HG03457 (cell line): ENCODE measurements at regions not wholly inside any gene's neighbourhood (a gene's known extent, or its start where the extent isn't known, plus 50 kb on each side); places are given as distances from the start of the nearest gene placed in this dataset.

Experiments used
- ATAC-seq: cut with Tn5 transposase; IDR thresholded peaks from one replicate; pipeline ENCODE4 v1.9.1; 2021; ENCODE audit warnings: moderate number of reproducible peaks; ENCODE audit not compliant: unreplicated experiment

GRCh38 chr17:71110326-71110725, 941.0 kb downstream of the KCNJ2 start:
- no peak for ATAC-seq

- no peak for ATAC-seq
These were observed 942.1 kb downstream of the KCNJ2 start for GRCh38 chr17:71111460-71111859.

- ATAC-seq = no peak
These were observed 942.6 kb downstream of the KCNJ2 start for GRCh38 chr17:71111934-71112333.

- no peak for ATAC-seq
These were observed 944.0 kb downstream of the KCNJ2 start for GRCh38 chr17:71113347-71113746.

- ATAC-seq = no peak
These were observed 945.8 kb downstream of the KCNJ2 start for GRCh38 chr17:71114911-71115668.

- ATAC-seq = no peak
These were observed 946.3 kb downstream of the KCNJ2 start for GRCh38 chr17:71115669-71115972.

GRCh38 chr17:71117466-71117865, 948.1 kb downstream of the KCNJ2 start:
- ATAC-seq = no peak

- ATAC-seq = no peak
These were observed 948.7 kb downstream of the KCNJ2 start for GRCh38 chr17:71118039-71118438.

- ATAC-seq = no peak
These were observed 958.1 kb downstream of the KCNJ2 start for GRCh38 chr17:71127416-71127815.

GRCh38 chr17:71142333-71142732, 973.0 kb downstream of the KCNJ2 start:
- no peak for ATAC-seq

- no peak for ATAC-seq
These were observed 975.3 kb upstream of the SOX9 start for GRCh38 chr17:71145486-71145885.

- ATAC-seq = no peak
These were observed 972.9 kb upstream of the SOX9 start for GRCh38 chr17:71147906-71148305.

- ATAC-seq = no peak
These were observed 971.2 kb upstream of the SOX9 start for GRCh38 chr17:71149607-71150006.

- ATAC-seq = no peak
These were observed 963.5 kb upstream of the SOX9 start for GRCh38 chr17:71157297-71157696.

GRCh38 chr17:71158437-71158836, 962.4 kb upstream of the SOX9 start:
- no peak for ATAC-seq

- no peak for ATAC-seq
These were observed 957.6 kb upstream of the SOX9 start for GRCh38 chr17:71163121-71163812.

GRCh38 chr17:71163813-71164122, 957.1 kb upstream of the SOX9 start:
- no peak for ATAC-seq

- ATAC-seq = no peak
These were observed 956.3 kb upstream of the SOX9 start for GRCh38 chr17:71164561-71164960.

- ATAC-seq = no peak
These were observed 954.5 kb upstream of the SOX9 start for GRCh38 chr17:71166311-71166710.

GRCh38 chr17:71168053-71168741, 952.6 kb upstream of the SOX9 start:
- no peak for ATAC-seq

- no peak for ATAC-seq
These were observed 950.8 kb upstream of the SOX9 start for GRCh38 chr17:71170070-71170469.

- no peak for ATAC-seq
These were observed 949.5 kb upstream of the SOX9 start for GRCh38 chr17:71171270-71171669.
